ENCODE measurements at regions not wholly inside any gene's neighbourhood (a gene's known extent, or its start where the extent isn't known, plus 50 kb on each side); places are given as distances from the start of the nearest gene placed in this dataset.
A peak's percentile ranks its signal among the peaks of the same experiment; 100 is the strongest.

DNA sequence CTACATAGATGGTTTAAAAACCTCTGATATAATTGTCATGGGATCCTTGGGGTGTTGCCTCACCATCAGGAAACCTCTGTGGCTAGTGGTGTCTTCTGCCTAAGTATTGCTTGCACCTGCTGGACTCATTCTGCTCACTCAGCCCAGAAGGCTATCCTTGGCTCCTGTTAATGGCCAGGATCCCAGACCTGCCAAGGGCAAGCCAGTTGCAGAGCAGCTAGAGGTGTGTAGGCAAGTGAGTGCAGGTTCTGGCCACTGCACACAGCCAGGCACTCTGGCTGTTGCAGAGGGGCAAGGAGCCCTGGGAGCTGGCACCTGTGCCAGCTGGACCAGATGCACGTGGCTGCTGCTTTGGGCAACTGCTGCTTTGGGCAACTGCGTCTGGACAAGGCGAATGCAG lies 1125.8 kb downstream of the SI start:
- DNase-seq (ENCODE audit: low spot score): no peak

DNA sequence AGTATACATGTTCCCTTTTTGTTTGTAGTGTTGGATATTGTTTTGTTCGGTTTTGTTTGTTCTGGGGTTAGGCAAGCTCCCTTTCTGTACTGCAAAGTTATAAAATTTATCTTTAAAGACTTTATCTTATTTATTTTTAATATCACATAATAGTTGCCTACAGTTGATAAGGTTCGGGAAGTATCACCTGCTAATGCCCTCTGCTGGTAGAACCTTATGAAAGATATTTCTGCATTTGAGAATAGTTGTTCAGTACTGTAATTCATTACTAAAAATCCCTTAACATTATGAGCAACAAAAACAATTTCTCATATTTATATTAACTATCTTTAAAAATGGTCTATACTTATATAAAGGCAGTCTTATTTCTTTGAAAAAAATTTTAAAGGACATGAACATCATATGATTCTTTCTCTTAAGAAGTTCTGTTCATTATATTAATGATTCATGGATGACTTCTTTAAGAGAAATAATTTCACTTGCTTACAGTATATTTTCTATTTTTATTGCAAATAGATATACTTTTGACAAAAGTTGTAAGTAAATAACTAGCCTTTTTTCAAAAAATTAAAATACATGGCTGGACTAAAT lies 1126.8 kb downstream of the SI start:
- DNase-seq (ENCODE audit: low spot score): peak; percentile 17

DNA sequence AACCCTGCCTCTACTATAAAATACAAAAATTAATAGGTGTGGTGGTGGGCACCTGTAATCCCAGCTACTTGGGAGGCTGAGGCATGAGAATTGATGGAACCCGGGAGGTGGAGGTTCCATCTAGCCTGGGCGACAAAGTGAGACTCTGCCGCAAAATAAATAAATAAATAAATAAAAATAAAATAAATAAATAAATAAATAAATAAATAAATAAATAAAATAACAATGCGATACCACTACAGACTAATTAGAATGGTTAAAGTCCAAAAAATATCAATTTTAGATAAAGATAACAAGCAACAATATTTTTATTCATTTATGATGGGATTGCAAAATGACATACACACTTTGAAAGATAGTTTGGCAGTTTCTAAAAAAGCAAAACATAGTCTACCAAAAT lies 1131.5 kb downstream of the SI start:
- no peak for DNase-seq (ENCODE audit: low spot score)

DNA sequence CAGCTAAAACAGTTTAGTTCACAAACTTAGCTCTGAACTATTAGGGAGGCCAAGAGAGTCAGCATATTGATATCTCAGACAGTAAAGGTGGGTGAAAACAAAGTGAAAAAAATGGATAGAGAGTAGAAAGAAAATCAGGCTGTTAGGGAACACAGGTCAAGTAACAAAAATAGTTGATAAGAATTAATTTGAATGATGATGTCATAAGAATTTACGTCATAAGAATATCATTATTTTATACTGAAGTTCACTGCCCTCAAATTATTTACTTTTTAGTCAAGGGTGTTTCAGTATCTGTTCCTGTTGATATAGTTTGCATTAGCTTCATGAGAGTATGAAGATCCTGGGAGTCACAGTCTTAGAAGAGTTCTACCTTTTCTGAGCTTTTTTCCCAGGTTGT lies 1134.6 kb downstream of the SI start:
- DNase-seq (ENCODE audit: low spot score): no peak

DNA sequence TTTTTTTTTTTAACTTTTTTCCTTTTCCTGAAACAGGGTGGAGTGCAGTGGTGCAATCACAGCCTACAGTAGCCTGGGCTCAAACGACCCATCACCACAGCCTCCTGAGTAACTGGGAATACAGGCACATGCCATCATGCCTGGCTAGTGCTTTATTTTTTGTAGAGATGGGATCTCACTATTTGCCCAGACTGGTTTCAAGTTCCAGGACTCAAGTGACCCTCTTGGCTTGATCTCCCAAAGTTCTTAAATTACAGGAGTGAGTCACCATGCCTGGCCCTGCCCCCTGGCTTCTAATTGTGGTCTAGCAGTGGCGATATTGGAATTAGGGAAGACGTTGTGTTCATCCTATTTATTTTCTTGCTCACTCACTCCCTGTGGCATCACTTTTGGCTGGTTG lies 1138.4 kb downstream of the SI start:
- DNase-seq (ENCODE audit: low spot score): no peak

DNA sequence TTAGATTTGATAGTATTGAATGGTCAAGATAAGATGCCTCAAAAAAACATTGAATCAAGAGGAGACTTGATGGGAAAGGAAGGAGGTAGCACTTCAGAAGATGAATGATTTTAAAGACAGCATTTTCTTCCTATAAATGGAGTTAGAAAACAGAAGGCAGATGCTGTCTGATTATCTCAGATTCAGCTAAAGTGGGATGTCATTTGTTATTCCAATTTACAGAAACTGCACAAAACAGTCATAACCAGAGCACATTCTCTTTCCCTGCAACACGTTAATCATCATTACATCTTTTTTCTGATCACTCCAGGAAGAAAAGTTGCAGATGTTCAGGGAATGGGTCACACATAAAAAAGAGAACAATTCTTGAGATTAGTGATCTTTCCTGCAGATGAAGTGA lies 1141.8 kb downstream of the SI start:
- no peak for DNase-seq (ENCODE audit: low spot score)

DNA sequence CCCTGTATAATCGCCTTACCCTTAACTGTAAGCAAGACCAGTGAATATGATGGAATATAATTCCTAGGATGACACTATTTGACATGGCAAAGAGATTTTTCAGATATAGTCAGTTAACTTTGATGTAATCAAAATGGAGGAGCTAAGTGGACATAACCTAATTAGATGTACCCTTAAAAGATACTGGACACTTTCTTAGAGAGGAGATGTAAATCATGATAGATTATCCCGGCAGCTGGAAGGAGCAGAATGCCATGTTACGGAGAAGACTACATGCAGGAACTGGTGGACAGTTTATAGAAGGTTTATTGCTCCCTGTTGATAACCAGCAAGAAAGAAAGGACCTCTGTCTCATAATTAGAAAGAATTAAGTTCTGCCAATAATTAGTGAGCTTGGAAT lies 1142.9 kb downstream of the SI start:
- DNase-seq (ENCODE audit: low spot score): no peak

DNA sequence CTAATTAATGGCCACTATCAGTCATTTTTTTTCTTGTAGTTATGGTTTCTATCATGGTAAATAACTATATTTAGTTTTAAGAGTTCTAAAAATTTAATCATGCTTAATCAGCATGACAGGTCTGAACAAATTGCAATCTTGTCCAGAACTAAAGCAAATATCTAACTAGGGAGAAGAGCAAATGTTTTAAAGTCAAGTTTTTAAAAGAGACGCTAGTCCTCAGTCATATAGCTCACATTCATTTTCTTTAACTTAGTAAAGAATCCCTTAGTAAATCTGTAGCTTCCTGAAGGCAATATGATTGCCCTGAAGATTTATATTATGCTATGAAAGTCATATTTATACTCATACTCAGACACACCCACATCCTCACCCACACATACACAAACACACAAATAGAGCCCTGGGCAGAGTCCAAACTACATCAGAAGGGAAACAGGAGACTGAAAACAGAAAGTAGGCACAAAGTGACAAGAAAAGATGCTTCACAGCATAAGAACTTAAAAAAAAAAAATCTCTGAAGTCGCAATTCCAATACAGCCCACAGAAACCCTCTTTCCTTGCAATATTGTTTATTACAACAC lies 1149.1 kb downstream of the SI start:
- peak; percentile 49 for DNase-seq (ENCODE audit: low spot score)

DNA sequence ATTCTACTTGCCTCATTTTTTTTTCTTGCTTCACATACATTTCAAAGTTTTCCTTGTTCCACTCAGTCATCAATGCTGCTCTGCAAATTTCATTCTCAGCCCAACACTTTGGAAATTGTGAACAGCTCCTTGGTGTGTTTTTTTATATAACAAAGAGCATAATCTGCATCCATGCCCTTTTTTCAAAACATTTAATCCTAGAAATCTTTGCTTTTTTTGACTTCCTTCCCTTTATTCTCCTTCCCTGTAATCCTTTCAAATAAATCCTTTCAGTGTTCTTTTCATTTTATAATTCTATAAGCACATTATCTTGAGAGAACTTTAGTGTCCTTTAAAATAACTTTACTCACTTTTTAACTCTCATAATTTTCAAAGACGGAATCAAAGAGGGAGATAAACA lies 1150.8 kb downstream of the SI start:
- DNase-seq (ENCODE audit: low spot score): peak; percentile 58

DNA sequence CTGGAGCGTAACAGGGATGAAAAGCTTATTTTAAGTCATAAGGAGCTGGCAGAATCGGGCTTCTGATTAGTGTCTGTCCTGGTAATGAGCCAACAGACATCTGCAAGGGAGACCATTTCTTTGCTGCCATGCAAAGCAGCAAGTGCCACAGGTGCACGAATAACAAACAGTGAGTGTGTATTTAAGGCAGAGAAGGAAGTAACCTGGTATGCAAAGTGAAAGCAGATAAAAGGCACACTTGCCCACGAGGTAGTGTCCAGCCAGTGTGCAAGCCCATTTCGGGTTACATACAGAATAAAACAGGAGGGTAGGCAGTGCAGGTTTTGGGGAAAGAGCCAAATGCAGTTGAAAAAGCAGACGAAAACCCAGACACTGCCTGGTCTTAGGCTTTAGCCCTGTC lies 1153.7 kb downstream of the SI start:
- DNase-seq (ENCODE audit: low spot score): no peak

DNA sequence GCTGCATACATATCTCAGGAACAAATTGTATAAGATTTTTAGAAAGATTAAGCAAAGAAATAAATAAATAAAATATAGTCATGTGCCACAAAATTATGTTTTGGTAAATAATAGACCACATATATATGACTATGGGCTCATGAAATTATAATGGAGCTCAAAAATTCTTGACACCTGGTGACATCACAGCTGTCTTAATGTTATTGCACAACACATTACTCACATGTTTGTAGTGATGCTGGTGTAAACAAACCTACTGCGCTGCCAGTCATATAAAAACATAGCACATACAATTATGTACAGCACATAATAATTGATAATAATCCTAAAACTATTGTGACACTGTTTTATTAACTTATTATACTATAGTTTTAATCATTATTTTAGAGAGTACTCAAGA lies 1159.1 kb downstream of the SI start:
- no peak for DNase-seq (ENCODE audit: low spot score)

DNA sequence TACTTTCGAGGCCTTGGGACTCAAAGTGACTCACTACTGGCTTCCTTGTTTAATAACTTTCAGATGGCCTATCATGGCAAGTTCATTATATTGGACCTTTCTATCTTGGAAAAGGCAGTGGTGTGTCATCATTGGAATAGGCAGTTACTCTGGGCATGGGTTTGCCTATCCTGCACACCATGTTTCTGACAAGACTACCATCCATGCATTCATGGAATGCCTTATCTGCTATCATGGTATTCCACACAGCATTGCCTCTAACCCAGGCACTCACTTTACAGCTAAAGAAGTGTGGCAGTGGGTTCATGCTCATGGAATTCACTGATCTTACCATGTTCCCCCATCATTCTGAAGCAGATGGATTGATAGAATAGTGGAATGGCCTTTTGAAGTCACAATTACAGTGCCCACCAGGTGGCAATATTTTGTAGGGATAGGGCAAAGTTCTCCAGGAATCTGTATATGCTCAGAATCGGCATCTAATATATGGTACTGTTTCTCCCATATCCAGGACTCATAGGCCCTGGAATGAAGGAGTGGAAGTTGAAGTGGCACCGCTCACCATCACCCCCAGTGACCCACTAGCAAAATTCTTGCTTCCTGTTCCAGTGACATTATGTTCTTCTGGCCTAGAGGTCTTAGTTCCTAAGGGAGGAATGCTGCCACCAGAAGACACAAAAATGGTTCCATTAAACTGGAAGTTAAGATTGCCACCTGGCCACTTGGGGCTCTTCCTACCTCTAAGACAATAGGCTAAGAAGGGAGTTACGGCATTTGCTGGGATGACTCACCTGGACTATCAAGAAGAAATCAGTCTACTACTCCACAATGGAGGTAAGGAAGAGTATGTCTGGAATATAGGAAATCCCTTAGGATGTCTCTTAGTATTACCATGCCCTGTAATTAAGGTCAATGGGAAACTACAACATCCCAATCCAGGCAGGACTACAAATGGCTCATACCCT lies 1161.4 kb downstream of the SI start:
- DNase-seq (ENCODE audit: low spot score): no peak

DNA sequence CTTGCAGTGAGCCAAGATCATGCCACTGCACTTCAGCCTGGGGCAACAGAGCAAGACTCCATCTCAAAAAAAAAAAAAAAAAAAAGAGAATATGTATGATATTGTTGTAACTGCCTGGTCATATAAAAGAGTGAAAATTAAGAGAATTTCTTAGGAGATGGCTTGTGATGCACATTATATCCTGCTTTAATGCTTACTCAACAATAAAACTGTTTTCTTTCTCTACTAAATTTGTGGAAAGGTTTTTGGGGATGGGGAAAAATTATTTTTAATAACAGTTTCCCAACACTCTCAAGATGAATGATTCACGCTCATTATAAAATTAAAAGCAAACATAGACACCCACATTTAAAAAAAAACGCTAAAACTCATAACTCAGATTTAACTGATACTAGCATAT lies 1163.0 kb downstream of the SI start:
- no peak for DNase-seq (ENCODE audit: low spot score)

DNA sequence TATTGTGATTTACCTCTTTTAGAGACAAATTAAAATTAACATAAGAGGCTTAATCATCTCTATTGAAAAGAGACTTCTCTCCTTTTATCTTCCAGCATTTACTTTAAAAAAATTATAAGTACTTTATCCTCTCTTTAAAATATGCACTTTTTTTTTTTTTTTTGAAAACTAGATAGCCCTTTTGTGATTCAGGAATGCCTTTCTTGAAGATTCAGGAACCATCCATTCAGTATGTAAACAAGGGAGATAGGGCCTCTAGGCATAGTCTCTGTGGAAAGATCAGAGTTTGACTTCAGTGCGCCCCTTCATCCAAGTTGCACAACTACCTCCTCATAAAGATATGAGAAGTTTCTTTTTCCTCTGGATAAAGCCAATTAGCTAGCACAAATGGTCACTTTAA lies 1163.7 kb downstream of the SI start:
- DNase-seq (ENCODE audit: low spot score): no peak

DNA sequence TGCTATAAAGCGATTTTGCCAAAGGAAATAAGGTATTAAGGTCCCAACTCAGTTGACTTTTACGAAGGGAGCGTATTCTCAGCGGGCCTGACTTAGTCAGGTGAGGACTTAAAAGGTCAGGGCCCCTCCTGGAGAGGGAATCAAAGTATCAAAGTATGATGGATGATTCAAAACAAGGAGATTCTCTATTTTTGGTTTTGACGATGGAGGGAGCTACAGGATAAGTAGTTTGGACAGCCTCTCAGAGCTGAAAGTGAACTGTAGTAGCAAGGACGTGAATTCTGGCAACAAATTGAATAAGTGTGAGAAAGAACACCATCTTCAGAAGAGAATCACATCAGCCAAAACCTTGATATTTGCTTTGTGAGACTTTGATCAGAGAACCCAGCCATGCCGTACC lies 1186.5 kb downstream of the SI start:
- no peak for DNase-seq (ENCODE audit: low spot score)

DNA sequence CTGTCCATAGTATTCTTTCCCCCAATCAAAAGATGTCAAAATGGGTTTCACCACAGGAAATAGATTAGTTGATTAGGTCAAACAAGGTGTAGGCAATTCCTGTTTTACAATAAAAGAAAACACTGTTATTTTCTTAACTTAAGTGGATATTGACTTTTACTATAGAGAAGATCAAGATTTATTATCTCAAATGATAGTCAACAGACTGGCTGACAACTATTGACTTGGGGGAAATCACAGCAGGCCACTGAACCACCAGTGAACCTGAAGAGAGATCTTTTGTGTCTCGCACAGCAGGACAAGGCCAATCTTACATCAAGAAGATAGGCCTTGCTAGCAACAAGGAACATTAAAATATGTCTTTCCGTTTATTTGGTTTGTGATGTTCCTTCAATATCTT lies 1187.6 kb downstream of the SI start:
- no peak for DNase-seq (ENCODE audit: low spot score)

DNA sequence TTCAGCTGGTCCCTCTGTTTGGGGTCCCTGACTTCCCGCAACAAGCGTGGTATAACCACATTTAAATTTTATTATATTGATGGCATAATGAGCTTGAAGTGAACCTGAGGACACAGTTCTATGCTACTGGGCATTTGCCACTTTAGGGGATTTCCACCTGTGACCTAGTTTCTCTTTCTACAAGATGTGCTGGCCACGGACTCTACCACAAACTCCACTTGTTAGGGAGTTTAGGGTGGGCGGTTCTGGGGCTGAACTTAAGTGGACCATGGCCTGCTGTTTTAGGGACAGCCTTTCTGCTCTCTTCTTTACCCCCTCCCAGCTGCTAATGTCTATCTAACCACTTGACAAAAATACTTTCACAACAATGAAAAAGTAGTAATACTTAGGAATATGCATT lies 1199.1 kb downstream of the SI start:
- no peak for DNase-seq (ENCODE audit: low spot score)

DNA sequence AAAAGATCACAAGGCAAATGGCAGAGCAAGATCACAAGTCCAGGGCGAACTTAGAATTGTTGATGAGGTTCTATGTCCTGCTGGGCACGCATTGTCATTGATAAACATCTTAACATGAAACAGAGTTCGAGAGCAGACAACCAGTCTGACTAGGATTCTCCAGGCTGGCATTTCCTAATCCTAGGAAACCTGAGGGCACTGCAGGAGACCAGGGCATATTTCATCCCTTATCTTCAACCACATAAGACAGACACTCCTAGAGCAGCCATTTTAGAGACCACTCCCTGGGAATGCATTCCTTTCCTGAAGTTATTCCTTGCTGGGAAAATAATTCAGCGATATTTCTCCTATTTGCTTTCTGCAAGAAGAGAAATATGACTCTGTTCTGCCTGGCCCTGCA lies 1199.9 kb downstream of the SI start:
- DNase-seq (ENCODE audit: low spot score): no peak

DNA sequence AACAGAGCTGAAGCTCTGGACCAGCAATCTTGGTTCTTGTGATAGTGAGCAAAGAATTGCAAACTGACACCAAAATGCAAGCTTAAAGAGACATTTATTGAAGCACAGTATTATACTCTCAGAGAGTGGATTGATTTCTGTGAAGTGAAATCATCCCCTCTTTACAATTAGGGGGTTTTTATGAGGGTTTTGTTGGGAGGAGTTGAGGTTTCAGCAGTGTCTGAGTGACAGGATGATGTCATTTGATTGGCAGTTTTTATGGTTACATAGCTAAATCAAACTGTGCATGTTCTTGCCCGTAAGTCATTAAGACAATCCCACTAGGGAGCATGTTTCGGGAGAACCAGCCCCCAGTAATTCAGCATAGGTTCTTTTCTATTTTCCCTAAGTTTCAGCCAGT lies 1200.5 kb downstream of the SI start:
- no peak for DNase-seq (ENCODE audit: low spot score)

DNA sequence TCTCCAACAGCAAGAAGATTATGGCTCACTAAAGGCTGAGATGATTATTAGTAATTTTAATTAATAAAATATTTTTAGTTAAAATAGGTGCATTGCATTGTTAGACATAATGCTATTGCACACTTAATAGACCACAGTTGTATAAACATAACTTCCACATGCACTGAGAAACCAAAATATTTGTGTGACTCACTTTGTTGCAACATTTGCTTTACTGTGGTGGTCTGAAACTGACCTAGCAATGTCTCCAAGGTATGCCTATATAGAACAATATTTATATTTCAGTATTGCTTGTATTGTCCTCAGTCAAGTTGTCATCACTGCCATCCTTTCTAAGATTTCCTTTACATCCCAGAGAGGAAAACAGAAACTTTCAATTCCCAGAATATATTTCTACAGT lies 1215.2 kb downstream of the SI start:
- DNase-seq (ENCODE audit: low spot score): no peak

DNA sequence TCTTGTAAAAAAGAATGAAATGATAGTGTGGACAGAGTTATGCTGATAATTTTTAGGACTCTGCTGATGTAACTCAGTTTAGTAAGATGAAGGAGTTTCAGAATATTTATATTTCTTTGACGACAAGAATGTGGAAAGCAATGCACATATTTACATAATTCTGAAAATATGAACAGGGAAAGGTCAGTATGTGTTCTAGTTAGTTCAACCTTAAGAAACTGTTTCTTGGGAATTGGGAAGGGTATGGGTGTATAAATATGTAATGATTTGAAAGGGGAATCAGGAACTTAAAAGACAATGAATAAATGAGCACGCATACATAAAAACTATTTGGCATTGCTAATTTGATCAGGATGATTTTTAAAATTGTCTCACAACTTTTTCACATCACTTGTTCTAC lies 1226.1 kb downstream of the SI start:
- DNase-seq (ENCODE audit: low spot score): no peak

DNA sequence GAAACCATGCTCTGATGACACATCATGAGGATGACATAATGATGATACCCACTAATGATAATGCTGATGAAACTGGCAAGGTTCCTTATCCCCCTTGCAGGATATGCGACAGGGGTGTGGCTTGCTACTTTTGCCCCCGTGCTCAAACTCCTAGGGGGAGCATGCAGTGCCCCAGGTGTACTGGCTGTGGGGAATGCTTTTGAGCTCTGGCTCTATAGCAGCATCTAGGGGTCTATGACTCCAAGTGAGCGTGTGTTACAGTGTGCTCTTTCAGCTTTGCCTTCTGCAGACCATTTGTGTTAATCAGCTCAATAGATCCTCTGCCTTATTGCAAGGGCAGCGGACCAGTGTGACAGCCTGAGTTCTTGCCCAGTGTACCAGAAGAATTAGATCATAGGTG lies 1239.5 kb downstream of the SI start:
- no peak for DNase-seq (ENCODE audit: low spot score)

DNA sequence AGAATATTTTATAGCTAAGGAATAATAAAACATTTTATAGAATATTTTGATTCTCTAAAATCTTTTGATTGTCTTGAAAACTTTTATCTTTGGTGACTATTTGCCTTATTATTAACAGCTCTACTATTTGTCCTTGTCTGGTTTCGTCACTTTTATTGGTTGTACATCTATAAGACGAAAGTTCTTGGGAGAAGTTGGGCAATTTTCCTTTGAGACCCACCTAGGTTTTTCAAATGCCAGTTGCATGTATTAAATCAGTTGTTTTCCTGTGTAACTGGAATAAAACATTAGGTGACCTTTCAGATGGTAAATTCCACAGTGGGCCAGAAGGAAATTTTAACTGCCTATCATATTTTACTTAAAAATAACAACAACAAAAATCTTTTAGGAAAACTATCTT lies 1245.7 kb downstream of the SI start:
- no peak for DNase-seq (ENCODE audit: low spot score)
